Heart right ventricle (tissue), 16 donors: ENCODE measurements at regions not wholly inside any gene's neighbourhood (a gene's known extent, or its start where the extent isn't known, plus 50 kb on each side); places are given as distances from the start of the nearest gene placed in this dataset.

Experiments
- ATAC-seq, 8 donors: fragments of 200-7000 bp; cut with Tn5 transposase; one replicate each; pipeline ENCODE4 v1.9.1; 2020; ENCODE audit warnings: mild to moderate bottlenecking in 8 of 8, moderate library complexity in 8 of 8, moderate number of reproducible peaks in 1 of 8
- DNase-seq, 2 donors: peaks; one replicate each; pipeline ENCODE4 v3.0.0-alpha.2; 2020
- H3K27ac ChIP-seq, 10 donors: fragments of 200-600 bp; sonication (generic) in 2 of 10; one replicate each; pipeline versions ENCODE4 v1.5.0 to v1.8.0; 2020 to 2022; ENCODE audit warnings: mild to moderate bottlenecking in 3 of 10
- H3K27me3 ChIP-seq, 7 donors: fragments of 200-600 bp; one replicate each; pipeline ENCODE4 v1.8.0; 2021 to 2022; ENCODE audit warnings: mild to moderate bottlenecking in 2 of 7
- H3K36me3 ChIP-seq, 9 donors: fragments of 200-600 bp; sonication (generic) in 1 of 9; one replicate each; pipeline versions ENCODE4 v1.5.0 to v1.8.0; 2020 to 2022; ENCODE audit warnings: mild to moderate bottlenecking in 2 of 9
- H3K4me1 ChIP-seq, 9 donors: fragments of 200-600 bp; sonication (generic) in 1 of 9; one replicate each; pipeline versions ENCODE4 v1.5.0 to v1.8.0; 2020 to 2022; ENCODE audit warnings: mild to moderate bottlenecking in 4 of 9
- H3K4me3 ChIP-seq, 10 donors: fragments of 200-600 bp; sonication (generic) in 2 of 10; one replicate each; pipeline versions ENCODE4 v1.5.0 to v1.8.0; 2020 to 2022; ENCODE audit warnings: mild to moderate bottlenecking in 7 of 10, moderate library complexity in 2 of 10
- H3K9me3 ChIP-seq, 11 donors: fragments of 200-600 bp in 10 of 11; sonication (generic) in 2 of 11; one replicate each; pipeline versions ENCODE4 v1.5.0 to v1.8.0; 2013 to 2022; ENCODE audit warnings: mild to moderate bottlenecking in 2 of 11, control low read depth in 1 of 11, moderate library complexity in 1 of 11
- CTCF ChIP-seq, 9 donors: fragments of 200-600 bp; sonication (generic) in 2 of 9; IDR thresholded peaks; one replicate each; pipeline versions ENCODE4 v1.5.0 to v1.8.0; 2021 to 2022; ENCODE audit warnings: antibody characterized with exemption in 9 of 9, mild to moderate bottlenecking in 5 of 9, moderate library complexity in 1 of 9
- WGBS, 2 donors: extraction: QIAGEN DNeasy Blood & Tissue Kit; methylation state at CpG; one replicate each; pipeline ENCODE4 v1.1.7; 2013; ENCODE audit warnings: inconsistent platforms in 1 of 2; 5-methylcytosine and 5-hydroxymethylcytosine counted together
- intact Hi-C, 10 donors: fragments of 100-400 bp; cut with DNase I; formaldehyde crosslinking; loops; one replicate each; pipeline versions ENCODE4 v1.11.1 to v1.14.2; 2022
- donor health status: Arrhythmogenic right ventricular cardiomyopathy.
- donor health status: ischemic (EF 13 %, LVEDD 7.1; RV severe dilation, severe dysfunction).
- donor health status: healthy with polysubstance abuse.
- donor health status: DM: no; HTN: yes; CAD: no.
- donor health status: DM: no; HTN: no; CAD: no.
- donor health status: ischemic (EF 25% LVEDD 6.9; RV normal size, moderate dysfunction).
- donor health status: ischemic (EF 25% LVEDD 5.7; RV mildly dilated, moderate dysfunction).
- donor health status: healthy.
- donor health status: DM: yes; HTN: yes; CAD: no.
- donor health status: Ischemic cardiomyopathy.
- donor health status: ischemic (EF 35%, LVEDD 5.7; RV mildly dilated, moderate dysfunction).
- donor health status: nonischemic (EF 11% LVEDD 7.7; RV severe dilation, severe dysfunction).
- donor health status: DM: yes; HTN: yes; CAD: no.
- donor health status: PGD.
- donor health status: ischemic (EF 29% LVEDD 5.4; RV normal size, mild dysfunction).
- donor health status: nonischemic (EF 23%, LVEDD 6.1; RV moderate dilation, normal function).

- intact Hi-C loops, result loop anchor here in 1 of 10 donors (5.0 kb wide), 1 partner anchor 91 kb away; no protein-coding TSS in a partner anchor
Observed at GRCh38 chr1:25068316-25068715, 138.2 kb upstream of the RUNX3 start.

GRCh38 chr1:25067518-25068251 is 137.6 kb upstream of the RUNX3 start:
- peaks cover 0 to 8% (median 0%) of the 10 kb centered on the region in 9 donors for H3K4me1 ChIP-seq
- no peak for TF ChIP-seq CTCF (IDR thresholded peaks at IDR 0.05)
- no peak for DNase-seq
- H3K27ac ChIP-seq, result no peak overlapping the region
- H3K36me3 ChIP-seq, result no peaks in the 10 kb centered on the region
- H3K4me3 ChIP-seq, result no peak overlapping the region
- no peaks in the 10 kb centered on the region for H3K9me3 ChIP-seq
- H3K27me3 ChIP-seq, result peaks cover 0 to 15% (median 0%) of the 10 kb centered on the region in 7 donors
- intact Hi-C loops, result loop anchor here in 1 of 10 donors (5.0 kb wide), 1 partner anchor 90 kb away; no protein-coding TSS in a partner anchor
- 81 to 86% methylated on average over 9 of the region's 9 CpGs for WGBS, 2 donors
- ATAC-seq, result no peak

More at GRCh38 chr1:25068316-25068715, 138.2 kb upstream of the RUNX3 start:
- H3K27ac ChIP-seq, result no peak overlapping the region
- H3K4me1 ChIP-seq, result peaks cover 0 to 8% (median 0%) of the 10 kb centered on the region in 9 donors
- no peak overlapping the region for H3K4me3 ChIP-seq
- no peaks in the 10 kb centered on the region for H3K36me3 ChIP-seq
- peaks cover 0 to 10% (median 0%) of the 10 kb centered on the region in 7 donors for H3K27me3 ChIP-seq
- no peaks in the 10 kb centered on the region for H3K9me3 ChIP-seq
- DNase-seq (no peak), ATAC-seq (no peak)
- TF ChIP-seq CTCF (IDR thresholded peaks at IDR 0.05), result no peak
- WGBS, 2 donors, result 90 to 94% methylated on average over 6 of the region's 6 CpGs

- 66 to 72% methylated on average over 12 of the region's 12 CpGs for WGBS, 2 donors
- H3K27ac ChIP-seq, result no peak overlapping the region
- peaks cover 0 to 15% (median under 1%) of the 10 kb centered on the region in 7 donors for H3K27me3 ChIP-seq
- no peak overlapping the region for H3K4me3 ChIP-seq
- TF ChIP-seq CTCF (IDR thresholded peaks at IDR 0.05), result no peak
- H3K36me3 ChIP-seq, result no peaks in the 10 kb centered on the region
- DNase-seq (no peak), ATAC-seq (no peak)
- peaks cover 0 to 8% (median 0%) of the 10 kb centered on the region in 9 donors for H3K4me1 ChIP-seq
- no peaks in the 10 kb centered on the region for H3K9me3 ChIP-seq
- intact Hi-C loops, result loop anchor here in 1 of 10 donors (5.0 kb wide), 1 partner anchor 90 kb away; no protein-coding TSS in a partner anchor
Observed at GRCh38 chr1:25066731-25067517, 136.8 kb upstream of the RUNX3 start.

- 13 to 19% methylated on average over 8 of the region's 8 CpGs for WGBS, 2 donors
- Histone ChIP-seq H3K9me3 (no peaks in the 10 kb centered on the region), H3K4me3 (no peak overlapping the region), H3K27me3 (peaks cover 0 to 17% (median 6%) of the 10 kb centered on the region in 7 donors), H3K27ac (no peak overlapping the region), H3K4me1 (peaks cover 0 to 8% (median 0%) of the 10 kb centered on the region in 9 donors), H3K36me3 (no peaks in the 10 kb centered on the region)
- ATAC-seq (peak in 2 of 8 donors; percentile 44 to 57), DNase-seq (no peak)
- no peak for TF ChIP-seq CTCF (IDR thresholded peaks at IDR 0.05)
- intact Hi-C loops, result loop anchor here in 1 of 10 donors (5.0 kb wide), 1 partner anchor 89 kb away; no protein-coding TSS in a partner anchor
Observed at GRCh38 chr1:25066256-25066655, 136.2 kb upstream of the RUNX3 start.
